Right lobe of liver (tissue), 4 donors: ENCODE measurements at regions not wholly inside any gene's neighbourhood (a gene's known extent, or its start where the extent isn't known, plus 50 kb on each side); places are given as distances from the start of the nearest gene placed in this dataset.

Experiments
- CTCF ChIP-seq, 4 donors: fragments of 200-600 bp in 3 of 4; fragments of 450-650 bp in 1 of 4; IDR thresholded peaks; one replicate each; pipeline versions ENCODE4 v1.5.1 to v1.8.0; 2016 to 2022; ENCODE audit warnings: antibody characterized with exemption in 4 of 4, mild to moderate bottlenecking in 2 of 4
- POLR2A ChIP-seq: fragments of 450-650 bp; IDR thresholded peaks from one replicate; pipeline ENCODE4 v1.6.1; 2017; ENCODE audit warnings: antibody characterized with exemption, mild to moderate bottlenecking
- donor health status: DM: no; HTN: no; CAD: no.
- donor health status: DM: no; HTN: no; CAD: no.
- donor health status: DM: no; HTN: yes; CAD: no.

GRCh38 chr3:31145062-31145461, 250.6 kb upstream of the GADL1 start:
- TF ChIP-seq POLR2A (no peak), CTCF (IDR thresholded peaks at IDR 0.05) (no peak)
